ENCODE measurements at regions not wholly inside any gene's neighbourhood (a gene's known extent, or its start where the extent isn't known, plus 50 kb on each side); places are given as distances from the start of the nearest gene placed in this dataset.
A peak's percentile ranks its signal among the peaks of the same experiment; 100 is the strongest.

GRCh38 chrX:42131856-42132255 is 208.5 kb upstream of the CASK start:
- ATAC-seq (ENCODE audit: insufficient read depth, low FRiP score), result peak; percentile 19

DNA sequence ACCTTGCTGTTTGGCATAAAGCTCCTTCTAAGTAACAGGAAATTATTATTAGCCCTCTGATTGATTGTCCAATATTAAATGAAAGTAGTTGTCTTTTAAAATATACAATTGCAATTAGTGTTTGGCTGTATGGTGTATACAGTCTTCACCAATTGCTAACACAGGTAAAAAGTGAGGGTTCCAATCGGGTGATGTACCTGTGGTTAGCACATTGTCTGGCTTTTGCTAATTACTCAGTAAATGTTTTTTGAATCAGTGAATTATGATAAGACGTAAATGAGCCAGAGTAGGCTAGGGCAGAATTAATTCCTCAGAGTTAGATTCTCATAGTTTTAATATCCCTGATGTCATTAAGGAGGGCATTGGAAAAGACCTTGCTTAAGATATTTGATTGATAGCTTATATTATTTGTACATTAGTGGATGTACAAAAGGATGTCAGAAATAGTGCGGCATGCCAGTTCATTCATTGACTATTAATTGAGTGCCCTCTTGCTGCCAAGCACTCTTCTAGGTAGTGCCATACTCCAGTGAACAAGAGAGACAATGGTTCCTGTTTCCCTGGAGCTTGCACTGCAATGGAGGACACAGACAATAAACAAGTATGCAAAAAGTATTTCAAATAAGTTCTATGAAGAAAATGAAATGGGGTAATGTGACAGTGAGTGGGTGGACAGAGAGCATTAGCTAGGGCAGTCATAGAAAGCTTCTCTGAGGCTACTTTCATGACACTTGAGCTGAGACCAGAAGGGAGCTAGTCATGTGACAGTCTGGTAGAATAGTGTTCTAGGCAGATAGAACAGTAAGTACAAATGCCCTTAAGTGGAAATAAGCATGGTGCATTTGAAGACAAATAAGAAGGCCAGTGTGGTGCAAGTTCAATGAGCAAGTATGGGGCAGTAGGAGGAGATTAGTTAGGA is 205.9 kb upstream of the CASK start:
- ATAC-seq (ENCODE audit: insufficient read depth, low FRiP score), result no peak

More at GRCh38 chrX:42131856-42132255, 208.5 kb upstream of the CASK start:
- Histone ChIP-seq H3K9me3 (ENCODE audit: control insufficient read depth in 4 of 4, insufficient read depth in 3 of 4, low read length in 3 of 4) (peaks cover 0 to 3% (median 0%) of the 10 kb centered on the region in 4 donors), H3K27ac (ENCODE audit: low read depth in 1 of 2, low read length in 1 of 2) (no peak overlapping the region), H3K36me3 (ENCODE audit: control insufficient read depth in 4 of 4, insufficient read depth in 4 of 4, low read length in 4 of 4) (no peaks in the 10 kb centered on the region), H3K27me3 (ENCODE audit: control insufficient read depth in 3 of 3, insufficient read depth in 3 of 3, low read length in 2 of 3) (peaks cover 0 to 13% (median 10%) of the 10 kb centered on the region in 3 donors), H3K9ac (ENCODE audit: insufficient read depth in 1 of 2, low read length in 2 of 2) (no peak overlapping the region), H3K4me3 (no peak overlapping the region), H3K4me1 (ENCODE audit: control insufficient read depth in 5 of 5, insufficient read depth in 5 of 5, low read length in 5 of 5) (no peaks in the 10 kb centered on the region)
- DNase-seq, result no peak
- TF ChIP-seq, protein P1, sequence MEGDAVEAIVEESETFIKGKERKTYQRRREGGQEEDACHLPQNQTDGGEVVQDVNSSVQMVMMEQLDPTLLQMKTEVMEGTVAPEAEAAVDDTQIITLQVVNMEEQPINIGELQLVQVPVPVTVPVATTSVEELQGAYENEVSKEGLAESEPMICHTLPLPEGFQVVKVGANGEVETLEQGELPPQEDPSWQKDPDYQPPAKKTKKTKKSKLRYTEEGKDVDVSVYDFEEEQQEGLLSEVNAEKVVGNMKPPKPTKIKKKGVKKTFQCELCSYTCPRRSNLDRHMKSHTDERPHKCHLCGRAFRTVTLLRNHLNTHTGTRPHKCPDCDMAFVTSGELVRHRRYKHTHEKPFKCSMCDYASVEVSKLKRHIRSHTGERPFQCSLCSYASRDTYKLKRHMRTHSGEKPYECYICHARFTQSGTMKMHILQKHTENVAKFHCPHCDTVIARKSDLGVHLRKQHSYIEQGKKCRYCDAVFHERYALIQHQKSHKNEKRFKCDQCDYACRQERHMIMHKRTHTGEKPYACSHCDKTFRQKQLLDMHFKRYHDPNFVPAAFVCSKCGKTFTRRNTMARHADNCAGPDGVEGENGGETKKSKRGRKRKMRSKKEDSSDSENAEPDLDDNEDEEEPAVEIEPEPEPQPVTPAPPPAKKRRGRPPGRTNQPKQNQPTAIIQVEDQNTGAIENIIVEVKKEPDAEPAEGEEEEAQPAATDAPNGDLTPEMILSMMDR (IDR thresholded peaks at IDR 0.05; ENCODE audit: control extremely low read depth, extremely low read depth), result no peak

DNA sequence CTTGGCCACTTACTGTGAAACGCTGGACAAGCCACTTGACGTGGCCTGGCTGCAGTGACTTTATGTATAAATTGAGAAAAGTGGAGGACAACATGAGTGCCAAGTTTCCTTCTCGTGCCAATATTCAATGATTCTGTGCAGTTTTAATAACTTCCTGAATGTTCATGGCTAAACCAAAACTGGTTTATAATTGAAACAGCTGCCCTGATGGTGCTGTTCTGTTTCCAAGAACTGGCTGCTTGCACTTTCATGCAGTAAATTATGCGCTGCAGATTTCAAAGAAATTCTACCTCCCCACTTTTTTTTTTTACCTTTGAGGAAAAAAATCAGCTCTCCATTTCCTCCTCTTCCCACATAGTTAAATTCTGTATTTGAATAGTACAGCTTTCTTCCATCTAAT is 205.2 kb upstream of the CASK start:
- H3K27me3 ChIP-seq (ENCODE audit: control insufficient read depth in 3 of 3, insufficient read depth in 3 of 3, low read length in 2 of 3), result peaks cover 0 to 23% (median 10%) of the 10 kb centered on the region in 3 donors
- DNase-seq (no peak), ATAC-seq (ENCODE audit: insufficient read depth, low FRiP score) (no peak)
- no peak overlapping the region for H3K27ac ChIP-seq (ENCODE audit: low read depth in 1 of 2, low read length in 1 of 2)
- H3K4me1 ChIP-seq (ENCODE audit: control insufficient read depth in 5 of 5, insufficient read depth in 5 of 5, low read length in 5 of 5), result no peaks in the 10 kb centered on the region
- no peak overlapping the region for H3K4me3 ChIP-seq
- TF ChIP-seq, protein P1 (IDR thresholded peaks at IDR 0.05; ENCODE audit: control extremely low read depth, extremely low read depth), result no peak
- no peak overlapping the region for H3K9ac ChIP-seq (ENCODE audit: insufficient read depth in 1 of 2, low read length in 2 of 2)
- H3K9me3 ChIP-seq (ENCODE audit: control insufficient read depth in 4 of 4, insufficient read depth in 3 of 4, low read length in 3 of 4), result no peaks in the 10 kb centered on the region
- WGBS, 2 donors, result 52 to 55% methylated on average over 4 of the region's 4 CpGs
- H3K36me3 ChIP-seq (ENCODE audit: control insufficient read depth in 4 of 4, insufficient read depth in 4 of 4, low read length in 4 of 4), result no peaks in the 10 kb centered on the region

More for the DNA sequence above, 205.9 kb upstream of the CASK start:
- Histone ChIP-seq H3K27ac (ENCODE audit: low read depth in 1 of 2, low read length in 1 of 2) (no peak overlapping the region), H3K36me3 (ENCODE audit: control insufficient read depth in 4 of 4, insufficient read depth in 4 of 4, low read length in 4 of 4) (no peaks in the 10 kb centered on the region), H3K9me3 (ENCODE audit: control insufficient read depth in 4 of 4, insufficient read depth in 3 of 4, low read length in 3 of 4) (no peaks in the 10 kb centered on the region), H3K4me1 (ENCODE audit: control insufficient read depth in 5 of 5, insufficient read depth in 5 of 5, low read length in 5 of 5) (no peaks in the 10 kb centered on the region), H3K27me3 (ENCODE audit: control insufficient read depth in 3 of 3, insufficient read depth in 3 of 3, low read length in 2 of 3) (peaks cover 0 to 17% (median 10%) of the 10 kb centered on the region in 3 donors), H3K9ac (ENCODE audit: insufficient read depth in 1 of 2, low read length in 2 of 2) (no peak overlapping the region), H3K4me3 (no peak overlapping the region)
- no peak for DNase-seq
- WGBS, 2 donors, result 85 to 96% methylated on average over 3 of the region's 3 CpGs
- TF ChIP-seq, protein P1 (IDR thresholded peaks at IDR 0.05; ENCODE audit: control extremely low read depth, extremely low read depth), result no peak
